Ovary (tissue), 3 donors: ENCODE measurements at regions not wholly inside any gene's neighbourhood (a gene's known extent, or its start where the extent isn't known, plus 50 kb on each side); places are given as distances from the start of the nearest gene placed in this dataset.

Experiments
- CTCF ChIP-seq, 3 donors: fragments of 450-650 bp in 2 of 3; fragments of 200-600 bp in 1 of 3; IDR thresholded peaks; one replicate each; pipeline versions ENCODE4 v1.5.1 to v1.8.0; 2016 to 2022; ENCODE audit warnings: antibody characterized with exemption in 3 of 3, mild to moderate bottlenecking in 1 of 3
- POLR2A ChIP-seq: fragments of 450-650 bp; IDR thresholded peaks from one replicate; pipeline ENCODE4 v1.6.1; 2017; ENCODE audit warnings: antibody characterized with exemption, mild to moderate bottlenecking, moderate library complexity
- donor health status: DM: no; HTN: no; CAD: no.

GRCh38 chr12:30850684-30851083 is 75.9 kb upstream of the TSPAN11 start:
- TF ChIP-seq CTCF (IDR thresholded peaks at IDR 0.05) (no peak), POLR2A (no peak)
